Activated T-cell treated with anti-CD3 and anti-CD28 coated beads, Interleukin-2, amount 50 U/mL, for 72 hours (primary cell): ENCODE measurements at regions not wholly inside any gene's neighbourhood (a gene's known extent, or its start where the extent isn't known, plus 50 kb on each side); places are given as distances from the start of the nearest gene placed in this dataset.
A peak's percentile ranks its signal among the peaks of the same experiment; 100 is the strongest.

ENCODE experiments used
- ATAC-seq, 2 donors: fragments of 150-1000 bp; cut with Tn5 transposase; replicated peaks in 1 of 2; 2 replicates each; pipeline ENCODE4 v1.10.0; 2021; ENCODE audit warnings: moderate library complexity in 2 of 2, mild to moderate bottlenecking in 1 of 2
- DNase-seq, 2 donors: peaks; one replicate each; pipeline ENCODE4 v3.0.0; 2021 to 2022; ENCODE audit warnings: mixed read lengths in 1 of 2
- H3K27ac Mint-ChIP-seq: one replicate; pipeline ENCODE4 v1.8.0; 2022; ENCODE audit warnings: mild to moderate bottlenecking, moderate library complexity, mixed read lengths
- H3K27me3 Mint-ChIP-seq: one replicate; pipeline ENCODE4 v1.8.0; 2022; ENCODE audit warnings: low read depth, mixed read lengths
- H3K36me3 Mint-ChIP-seq, 2 donors: one replicate each; pipeline ENCODE4 v1.8.0; 2022; ENCODE audit warnings: mixed read lengths in 2 of 2, mild to moderate bottlenecking in 1 of 2; ENCODE audit not compliant: insufficient read depth in 2 of 2
- H3K4me1 Mint-ChIP-seq: one replicate; pipeline ENCODE4 v1.8.0; 2022; ENCODE audit warnings: low read depth, mixed read lengths
- H3K4me3 Mint-ChIP-seq, 2 donors: one replicate each; pipeline ENCODE4 v1.8.0; 2022; ENCODE audit warnings: mild to moderate bottlenecking in 2 of 2, mixed read lengths in 2 of 2, moderate library complexity in 2 of 2
- H3K9me3 Mint-ChIP-seq, 2 donors: one replicate each; pipeline ENCODE4 v1.8.0; 2022; ENCODE audit warnings: mixed read lengths in 2 of 2

GRCh38 chr2:147492471-147492870 is 352.4 kb upstream of the ACVR2A start:
- Mint-ChIP-seq H3K36me3 (no peaks in the 10 kb centered on the region), H3K27me3 (no peaks in the 10 kb centered on the region), H3K27ac (no peak overlapping the region), H3K9me3 (peaks cover 1 to 4% of the 10 kb centered on the region in 2 donors), H3K4me3 (no peak overlapping the region), H3K4me1 (peaks cover 12% of the 10 kb centered on the region)
- ATAC-seq (no peak), DNase-seq (no peak)

- ATAC-seq (no peak), DNase-seq (no peak)
- Mint-ChIP-seq H3K27me3 (no peaks in the 10 kb centered on the region), H3K27ac (peak overlapping the region; percentile 28), H3K9me3 (peaks cover 1 to 4% of the 10 kb centered on the region in 2 donors), H3K36me3 (no peaks in the 10 kb centered on the region), H3K4me3 (no peak overlapping the region), H3K4me1 (peaks cover 12% of the 10 kb centered on the region)
Measured at GRCh38 chr2:147491506-147491905, 353.3 kb upstream of the ACVR2A start.

- H3K36me3 Mint-ChIP-seq: no peaks in the 10 kb centered on the region
- H3K4me3 Mint-ChIP-seq: no peak overlapping the region
- H3K4me1 Mint-ChIP-seq: peaks cover 12% of the 10 kb centered on the region
- peaks cover 1 to 2% of the 10 kb centered on the region in 2 donors for H3K9me3 Mint-ChIP-seq
- ATAC-seq (no peak), DNase-seq (no peak)
- peak overlapping the region; percentile 2 for H3K27ac Mint-ChIP-seq
- no peaks in the 10 kb centered on the region for H3K27me3 Mint-ChIP-seq
Measured at GRCh38 chr2:147490401-147491261, 354.2 kb upstream of the ACVR2A start.

GRCh38 chr2:147488472-147488871 is 356.4 kb upstream of the ACVR2A start:
- H3K27me3 Mint-ChIP-seq: no peaks in the 10 kb centered on the region
- H3K4me1 Mint-ChIP-seq: peaks cover 12% of the 10 kb centered on the region
- no peak overlapping the region for H3K4me3 Mint-ChIP-seq
- peaks cover under 1 to 1% of the 10 kb centered on the region in 2 donors for H3K9me3 Mint-ChIP-seq
- DNase-seq (no peak), ATAC-seq (no peak)
- H3K36me3 Mint-ChIP-seq: no peaks in the 10 kb centered on the region
- H3K27ac Mint-ChIP-seq: no peak overlapping the region

GRCh38 chr2:147487978-147488289 is 356.9 kb upstream of the ACVR2A start:
- Mint-ChIP-seq H3K4me1 (peaks cover 12% of the 10 kb centered on the region), H3K9me3 (peaks cover 0 to 1% of the 10 kb centered on the region in 2 donors), H3K27me3 (no peaks in the 10 kb centered on the region), H3K4me3 (no peak overlapping the region), H3K27ac (no peak overlapping the region), H3K36me3 (no peaks in the 10 kb centered on the region)
- ATAC-seq (no peak), DNase-seq (no peak)

GRCh38 chr2:147487286-147487977 is 357.4 kb upstream of the ACVR2A start:
- no peak for ATAC-seq

GRCh38 chr2:147485210-147485851 is 359.5 kb upstream of the ACVR2A start:
- H3K9me3 Mint-ChIP-seq: no peaks in the 10 kb centered on the region
- no peaks in the 10 kb centered on the region for H3K27me3 Mint-ChIP-seq
- no peak overlapping the region for H3K27ac Mint-ChIP-seq

More at GRCh38 chr2:147487286-147487977, 357.4 kb upstream of the ACVR2A start:
- Mint-ChIP-seq H3K4me3 (no peak overlapping the region), H3K9me3 (peaks cover 0 to 1% of the 10 kb centered on the region in 2 donors), H3K27ac (no peak overlapping the region), H3K4me1 (peaks cover 12% of the 10 kb centered on the region), H3K27me3 (no peaks in the 10 kb centered on the region), H3K36me3 (no peaks in the 10 kb centered on the region)
- DNase-seq: no peak

GRCh38 chr2:147483911-147484310 is 360.9 kb upstream of the ACVR2A start:
- Mint-ChIP-seq H3K4me1 (no peaks in the 10 kb centered on the region), H3K36me3 (no peaks in the 10 kb centered on the region), H3K27ac (no peak overlapping the region), H3K4me3 (no peak overlapping the region), H3K9me3 (no peaks in the 10 kb centered on the region), H3K27me3 (no peaks in the 10 kb centered on the region)
- no peak for ATAC-seq
- DNase-seq: no peak

More at GRCh38 chr2:147485210-147485851, 359.5 kb upstream of the ACVR2A start:
- H3K36me3 Mint-ChIP-seq: no peaks in the 10 kb centered on the region
- H3K4me1 Mint-ChIP-seq: peaks cover 1% of the 10 kb centered on the region
- H3K4me3 Mint-ChIP-seq: no peak overlapping the region
- DNase-seq (no peak), ATAC-seq (no peak)

GRCh38 chr2:147482916-147483669 is 361.7 kb upstream of the ACVR2A start:
- Mint-ChIP-seq H3K27me3 (no peaks in the 10 kb centered on the region), H3K36me3 (no peaks in the 10 kb centered on the region), H3K4me1 (no peaks in the 10 kb centered on the region), H3K9me3 (no peaks in the 10 kb centered on the region), H3K27ac (no peak overlapping the region), H3K4me3 (no peak overlapping the region)
- ATAC-seq (no peak), DNase-seq (no peak)

GRCh38 chr2:147482111-147482895 is 362.5 kb upstream of the ACVR2A start:
- no peak for DNase-seq
- no peak for ATAC-seq
- H3K27me3 Mint-ChIP-seq: no peaks in the 10 kb centered on the region
- H3K27ac Mint-ChIP-seq: no peak overlapping the region
- H3K36me3 Mint-ChIP-seq: no peaks in the 10 kb centered on the region
- H3K9me3 Mint-ChIP-seq: no peaks in the 10 kb centered on the region
- H3K4me3 Mint-ChIP-seq: no peak overlapping the region
- H3K4me1 Mint-ChIP-seq: no peaks in the 10 kb centered on the region

GRCh38 chr2:147479358-147479757 is 365.5 kb upstream of the ACVR2A start:
- Mint-ChIP-seq H3K4me3 (no peak overlapping the region), H3K9me3 (no peaks in the 10 kb centered on the region), H3K4me1 (no peaks in the 10 kb centered on the region), H3K27ac (no peak overlapping the region), H3K36me3 (no peaks in the 10 kb centered on the region), H3K27me3 (no peaks in the 10 kb centered on the region)
- DNase-seq (no peak), ATAC-seq (no peak)

GRCh38 chr2:147473075-147473474 is 371.8 kb upstream of the ACVR2A start:
- Mint-ChIP-seq H3K27me3 (no peaks in the 10 kb centered on the region), H3K4me3 (no peak overlapping the region), H3K9me3 (peaks cover 0 to 2% of the 10 kb centered on the region in 2 donors), H3K27ac (no peak overlapping the region), H3K4me1 (no peaks in the 10 kb centered on the region), H3K36me3 (no peaks in the 10 kb centered on the region)
- DNase-seq (no peak), ATAC-seq (no peak)
